ENCODE measurements at regions not wholly inside any gene's neighbourhood (a gene's known extent, or its start where the extent isn't known, plus 50 kb on each side); places are given as distances from the start of the nearest gene placed in this dataset.

DNA sequence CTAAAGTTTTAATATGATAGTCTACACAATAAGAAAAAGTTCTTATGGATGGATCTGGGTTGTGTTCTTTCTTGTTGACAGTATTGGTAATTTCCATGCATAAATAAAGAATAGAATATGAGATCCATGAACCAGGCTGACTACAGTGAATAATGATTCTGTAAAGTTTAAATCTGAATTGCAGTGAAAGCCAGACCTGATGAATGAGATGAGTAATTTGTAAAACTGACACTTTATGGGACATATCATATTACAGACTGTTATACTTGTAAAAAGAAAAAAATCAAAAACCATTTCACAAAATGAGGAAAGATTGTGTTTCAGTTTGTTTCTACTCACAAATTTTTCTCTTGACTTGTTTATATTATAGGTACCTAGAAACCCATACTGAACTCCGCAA lies 164.9 kb upstream of the SCN7A start:
- Histone ChIP-seq H3F3A (replicated peaks; ENCODE audit: low read depth) (no peaks in the 10 kb centered on the region), H3K4me3 (no peak overlapping the region), H3K4me1 (ENCODE audit: insufficient read depth) (no peaks in the 10 kb centered on the region), H3K36me3 (ENCODE audit: insufficient read depth) (no peaks in the 10 kb centered on the region), H3K27me3 (ENCODE audit: insufficient read depth) (no peaks in the 10 kb centered on the region), H2AFZ (no peak overlapping the region), H4K20me1 (replicated peaks; ENCODE audit: insufficient read depth) (no peaks in the 10 kb centered on the region), H3K4me2 (no peak overlapping the region), H3K27ac (ENCODE audit: low read depth) (no peak overlapping the region), H3K9me2 (ENCODE audit: insufficient read depth) (no peaks in the 10 kb centered on the region), H3K79me2 (replicated peaks; ENCODE audit: insufficient read depth) (no peaks in the 10 kb centered on the region)
- H3K9me3 Mint-ChIP-seq, result no peaks in the 10 kb centered on the region
- H3K4me1 Mint-ChIP-seq, result peaks cover 9% of the 10 kb centered on the region; the same call in 2 of the 3 replicates
- no peaks in the 10 kb centered on the region for H3K36me3 Mint-ChIP-seq (ENCODE audit: low read depth)
- no peak for TF ChIP-seq STAT1 (IDR thresholded peaks at IDR 0.05; ENCODE audit: unreplicated experiment)
- TF ChIP-seq, protein P1, sequence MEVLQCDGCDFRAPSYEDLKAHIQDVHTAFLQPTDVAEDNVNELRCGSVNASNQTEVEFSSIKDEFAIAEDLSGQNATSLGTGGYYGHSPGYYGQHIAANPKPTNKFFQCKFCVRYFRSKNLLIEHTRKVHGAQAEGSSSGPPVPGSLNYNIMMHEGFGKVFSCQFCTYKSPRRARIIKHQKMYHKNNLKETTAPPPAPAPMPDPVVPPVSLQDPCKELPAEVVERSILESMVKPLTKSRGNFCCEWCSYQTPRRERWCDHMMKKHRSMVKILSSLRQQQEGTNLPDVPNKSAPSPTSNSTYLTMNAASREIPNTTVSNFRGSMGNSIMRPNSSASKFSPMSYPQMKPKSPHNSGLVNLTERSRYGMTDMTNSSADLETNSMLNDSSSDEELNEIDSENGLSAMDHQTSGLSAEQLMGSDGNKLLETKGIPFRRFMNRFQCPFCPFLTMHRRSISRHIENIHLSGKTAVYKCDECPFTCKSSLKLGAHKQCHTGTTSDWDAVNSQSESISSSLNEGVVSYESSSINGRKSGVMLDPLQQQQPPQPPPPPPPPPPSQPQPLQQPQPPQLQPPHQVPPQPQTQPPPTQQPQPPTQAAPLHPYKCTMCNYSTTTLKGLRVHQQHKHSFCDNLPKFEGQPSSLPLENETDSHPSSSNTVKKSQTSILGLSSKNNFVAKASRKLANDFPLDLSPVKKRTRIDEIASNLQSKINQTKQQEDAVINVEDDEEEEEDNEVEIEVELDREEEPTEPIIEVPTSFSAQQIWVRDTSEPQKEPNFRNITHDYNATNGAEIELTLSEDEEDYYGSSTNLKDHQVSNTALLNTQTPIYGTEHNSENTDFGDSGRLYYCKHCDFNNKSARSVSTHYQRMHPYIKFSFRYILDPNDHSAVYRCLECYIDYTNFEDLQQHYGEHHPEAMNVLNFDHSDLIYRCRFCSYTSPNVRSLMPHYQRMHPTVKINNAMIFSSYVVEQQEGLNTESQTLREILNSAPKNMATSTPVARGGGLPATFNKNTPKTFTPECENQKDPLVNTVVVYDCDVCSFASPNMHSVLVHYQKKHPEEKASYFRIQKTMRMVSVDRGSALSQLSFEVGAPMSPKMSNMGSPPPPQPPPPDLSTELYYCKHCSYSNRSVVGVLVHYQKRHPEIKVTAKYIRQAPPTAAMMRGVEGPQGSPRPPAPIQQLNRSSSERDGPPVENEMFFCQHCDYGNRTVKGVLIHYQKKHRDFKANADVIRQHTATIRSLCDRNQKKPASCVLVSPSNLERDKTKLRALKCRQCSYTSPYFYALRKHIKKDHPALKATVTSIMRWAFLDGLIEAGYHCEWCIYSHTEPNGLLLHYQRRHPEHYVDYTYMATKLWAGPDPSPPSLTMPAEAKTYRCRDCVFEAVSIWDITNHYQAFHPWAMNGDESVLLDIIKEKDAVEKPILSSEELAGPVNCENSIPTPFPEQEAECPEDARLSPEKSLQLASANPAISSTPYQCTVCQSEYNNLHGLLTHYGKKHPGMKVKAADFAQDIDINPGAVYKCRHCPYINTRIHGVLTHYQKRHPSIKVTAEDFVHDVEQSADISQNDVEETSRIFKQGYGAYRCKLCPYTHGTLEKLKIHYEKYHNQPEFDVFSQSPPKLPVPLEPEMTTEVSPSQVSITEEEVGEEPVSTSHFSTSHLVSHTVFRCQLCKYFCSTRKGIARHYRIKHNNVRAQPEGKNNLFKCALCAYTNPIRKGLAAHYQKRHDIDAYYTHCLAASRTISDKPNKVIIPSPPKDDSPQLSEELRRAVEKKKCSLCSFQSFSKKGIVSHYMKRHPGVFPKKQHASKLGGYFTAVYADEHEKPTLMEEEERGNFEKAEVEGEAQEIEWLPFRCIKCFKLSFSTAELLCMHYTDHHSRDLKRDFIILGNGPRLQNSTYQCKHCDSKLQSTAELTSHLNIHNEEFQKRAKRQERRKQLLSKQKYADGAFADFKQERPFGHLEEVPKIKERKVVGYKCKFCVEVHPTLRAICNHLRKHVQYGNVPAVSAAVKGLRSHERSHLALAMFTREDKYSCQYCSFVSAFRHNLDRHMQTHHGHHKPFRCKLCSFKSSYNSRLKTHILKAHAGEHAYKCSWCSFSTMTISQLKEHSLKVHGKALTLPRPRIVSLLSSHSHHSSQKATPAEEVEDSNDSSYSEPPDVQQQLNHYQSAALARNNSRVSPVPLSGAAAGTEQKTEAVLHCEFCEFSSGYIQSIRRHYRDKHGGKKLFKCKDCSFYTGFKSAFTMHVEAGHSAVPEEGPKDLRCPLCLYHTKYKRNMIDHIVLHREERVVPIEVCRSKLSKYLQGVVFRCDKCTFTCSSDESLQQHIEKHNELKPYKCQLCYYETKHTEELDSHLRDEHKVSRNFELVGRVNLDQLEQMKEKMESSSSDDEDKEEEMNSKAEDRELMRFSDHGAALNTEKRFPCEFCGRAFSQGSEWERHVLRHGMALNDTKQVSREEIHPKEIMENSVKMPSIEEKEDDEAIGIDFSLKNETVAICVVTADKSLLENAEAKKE (CRISPR knock-in tag; IDR thresholded peaks at IDR 0.05), result no peak
- TF ChIP-seq NANOG (IDR thresholded peaks at IDR 0.05; ENCODE audit: borderline replicate concordance), result no peak
- TF ChIP-seq, protein P2, sequence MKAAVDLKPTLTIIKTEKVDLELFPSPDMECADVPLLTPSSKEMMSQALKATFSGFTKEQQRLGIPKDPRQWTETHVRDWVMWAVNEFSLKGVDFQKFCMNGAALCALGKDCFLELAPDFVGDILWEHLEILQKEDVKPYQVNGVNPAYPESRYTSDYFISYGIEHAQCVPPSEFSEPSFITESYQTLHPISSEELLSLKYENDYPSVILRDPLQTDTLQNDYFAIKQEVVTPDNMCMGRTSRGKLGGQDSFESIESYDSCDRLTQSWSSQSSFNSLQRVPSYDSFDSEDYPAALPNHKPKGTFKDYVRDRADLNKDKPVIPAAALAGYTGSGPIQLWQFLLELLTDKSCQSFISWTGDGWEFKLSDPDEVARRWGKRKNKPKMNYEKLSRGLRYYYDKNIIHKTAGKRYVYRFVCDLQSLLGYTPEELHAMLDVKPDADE (IDR thresholded peaks at IDR 0.05), result no peak
- no peak for TF ChIP-seq CTCF (conservative IDR thresholded peaks at IDR 0.05; ENCODE audit: low read depth in 2 of 2)
- TF ChIP-seq ZNF114 (CRISPR knock-in tag; IDR thresholded peaks at IDR 0.05), result no peak
- TF ChIP-seq POLR2AphosphoS5 (IDR thresholded peaks at IDR 0.05; ENCODE audit: low read depth), result no peak
- TF ChIP-seq JUNB (IDR thresholded peaks at IDR 0.05; ENCODE audit: unreplicated experiment), result no peak
- TF ChIP-seq ZNF331 (CRISPR knock-in tag; IDR thresholded peaks at IDR 0.05; ENCODE audit: low read depth), result no peak
- H3K27me3 Mint-ChIP-seq (ENCODE audit: insufficient read depth, low read depth, poor library complexity), result peaks cover 2% of the 10 kb centered on the region
- no peak overlapping the region for H3K4me3 Mint-ChIP-seq
- DNase-seq (ENCODE audit: low spot score) (no peak), ATAC-seq (no peak)
- no peak overlapping the region; the same call in 1 of the 2 replicates for H3K27ac Mint-ChIP-seq

All from GM23338 (cell line).